GM12801 (cell line): ENCODE measurements at regions not wholly inside any gene's neighbourhood (a gene's known extent, or its start where the extent isn't known, plus 50 kb on each side); places are given as distances from the start of the nearest gene placed in this dataset.
A peak's percentile ranks its signal among the peaks of the same experiment; 100 is the strongest.

Experiments used
- CTCF ChIP-seq: IDR thresholded peaks from one replicate; pipeline ENCODE4 v1.5.1; 2011; ENCODE audit warnings: control low read depth; ENCODE audit not compliant: insufficient read length; ENCODE audit errors: extremely low read depth

- TF ChIP-seq CTCF = no peak
Measured at GRCh38 chr9:31541721-31542281, 842.6 kb upstream of the ACO1 start.

DNA sequence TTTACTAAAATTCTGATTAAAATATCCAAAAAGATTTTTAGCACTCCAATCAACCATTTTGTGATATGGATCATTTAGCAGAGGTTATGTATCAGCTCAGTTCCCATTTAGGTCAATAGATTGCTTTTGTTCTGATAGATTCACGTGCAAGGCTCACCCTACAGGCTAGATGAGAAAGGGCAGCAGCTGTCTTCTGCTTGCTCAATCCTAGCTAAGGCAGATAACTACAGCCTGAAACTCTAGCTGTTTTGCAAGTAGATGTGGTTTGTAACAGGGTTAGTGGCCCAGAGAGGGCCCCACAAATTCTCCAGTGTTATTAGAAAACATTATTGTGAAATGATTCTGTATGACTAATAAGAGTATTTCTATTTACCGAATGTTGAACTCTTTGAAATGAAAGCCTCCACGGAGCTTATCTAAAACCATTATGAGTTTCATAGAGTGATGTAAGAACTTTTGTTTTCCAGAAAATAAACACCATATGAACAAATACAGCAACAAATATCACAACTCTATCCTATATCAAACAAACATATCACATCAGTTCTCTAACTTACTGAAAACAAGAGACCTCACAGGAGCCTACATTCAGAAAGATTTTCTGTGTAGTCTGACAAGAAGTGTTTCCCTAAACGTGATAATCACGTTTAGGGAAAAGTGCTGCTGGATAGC is 841.9 kb upstream of the ACO1 start:
- peak; percentile 8 for TF ChIP-seq CTCF

DNA sequence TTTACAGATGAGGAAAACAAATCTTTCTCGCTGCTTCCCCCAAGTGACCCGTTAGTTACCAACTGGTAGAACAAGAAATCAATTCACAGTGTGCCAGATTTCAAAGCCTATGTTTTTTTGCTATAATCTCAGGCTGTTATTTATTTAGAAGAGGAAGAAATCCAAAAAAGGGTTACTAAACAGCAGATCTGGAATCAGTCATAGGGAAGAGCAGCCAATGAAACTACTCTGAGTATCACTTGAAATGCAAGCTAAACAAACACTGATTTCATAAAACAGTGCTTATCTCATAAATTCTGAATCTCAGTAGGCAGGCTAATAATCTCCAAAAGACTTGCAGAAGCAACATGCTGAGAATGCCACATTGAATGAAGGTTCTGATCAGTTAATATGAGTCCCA is 829.5 kb upstream of the ACO1 start:
- TF ChIP-seq CTCF = no peak

GRCh38 chr9:31556667-31557463 is 827.6 kb upstream of the ACO1 start:
- no peak for TF ChIP-seq CTCF

DNA sequence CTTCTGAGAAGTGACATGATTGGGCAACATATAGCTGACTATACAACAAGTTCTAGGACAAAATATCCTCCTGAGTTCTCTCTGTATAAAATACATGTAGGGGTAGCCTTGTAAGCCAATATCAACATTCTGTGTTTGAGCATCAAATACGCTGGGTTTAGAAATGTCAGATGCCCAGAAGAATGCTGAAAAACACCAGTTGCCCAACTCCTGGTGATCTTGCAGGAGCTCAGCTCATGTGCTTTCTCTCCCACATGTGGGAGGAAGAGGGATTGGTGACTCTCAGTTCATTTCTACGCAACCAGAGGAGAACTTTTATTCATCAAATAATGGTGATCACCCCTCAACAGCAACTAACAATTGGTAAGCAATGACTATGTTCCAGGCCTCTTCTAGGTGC is 810.9 kb upstream of the ACO1 start:
- TF ChIP-seq CTCF = no peak

DNA sequence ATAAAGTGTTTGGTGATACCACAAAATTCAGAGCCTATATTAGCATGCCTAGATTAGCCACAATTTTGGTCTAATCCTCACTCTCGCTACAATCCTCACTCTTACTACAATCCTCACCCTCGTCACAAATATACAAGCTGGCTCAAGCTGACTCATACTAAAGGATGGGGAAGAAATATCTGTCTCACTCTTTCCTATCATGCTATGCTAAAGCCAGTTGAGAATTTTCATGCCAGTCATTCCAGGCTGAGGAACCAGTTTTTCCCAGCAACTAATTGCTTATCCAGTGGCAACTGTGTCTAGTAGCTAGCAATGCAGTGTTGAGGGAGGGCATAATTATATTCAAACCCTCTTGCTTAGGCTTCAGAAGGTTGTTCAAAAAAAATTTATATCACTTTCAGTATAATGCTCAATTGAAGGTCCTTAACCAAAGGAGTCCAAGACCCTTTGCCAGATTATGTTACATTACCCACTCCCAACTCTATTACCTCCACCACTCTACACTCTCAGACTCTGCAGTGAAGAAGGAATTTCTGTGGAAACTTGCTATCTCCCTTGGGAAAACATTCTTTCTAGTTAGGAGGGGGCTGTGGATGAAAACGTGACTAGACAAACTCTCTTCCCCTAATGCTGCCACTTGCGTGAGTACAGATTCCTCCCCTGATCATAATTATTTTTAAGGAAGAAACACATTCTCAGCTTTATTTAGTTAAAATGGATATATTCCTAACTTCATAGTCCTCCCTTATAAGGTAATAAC is 810.3 kb upstream of the ACO1 start:
- TF ChIP-seq CTCF = no peak

DNA sequence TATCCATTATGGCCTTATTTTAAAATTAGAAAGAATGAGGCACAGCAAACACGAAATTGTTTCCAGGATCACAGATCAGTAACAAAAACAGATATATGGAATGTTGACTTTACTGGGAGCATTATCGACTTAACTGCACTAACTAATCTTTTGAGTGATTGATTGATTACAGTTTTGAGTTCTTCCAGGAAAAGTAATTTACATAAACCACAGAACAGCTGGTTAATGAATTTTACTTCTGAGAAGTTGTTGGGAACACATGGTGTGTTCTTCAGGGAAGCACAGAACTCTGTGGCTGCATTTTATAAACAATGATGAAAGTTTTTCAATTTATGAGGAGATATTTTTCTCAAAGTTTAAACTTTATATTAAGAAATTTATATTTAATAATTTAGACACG is 802.4 kb upstream of the ACO1 start:
- TF ChIP-seq CTCF = no peak
